HG02642 (cell line): ENCODE measurements at regions not wholly inside any gene's neighbourhood (a gene's known extent, or its start where the extent isn't known, plus 50 kb on each side); places are given as distances from the start of the nearest gene placed in this dataset.

Experiments
- ATAC-seq: cut with Tn5 transposase; IDR thresholded peaks from one replicate; pipeline ENCODE4 v1.9.1; 2021; ENCODE audit warnings: mild to moderate bottlenecking; ENCODE audit not compliant: unreplicated experiment, poor library complexity

DNA sequence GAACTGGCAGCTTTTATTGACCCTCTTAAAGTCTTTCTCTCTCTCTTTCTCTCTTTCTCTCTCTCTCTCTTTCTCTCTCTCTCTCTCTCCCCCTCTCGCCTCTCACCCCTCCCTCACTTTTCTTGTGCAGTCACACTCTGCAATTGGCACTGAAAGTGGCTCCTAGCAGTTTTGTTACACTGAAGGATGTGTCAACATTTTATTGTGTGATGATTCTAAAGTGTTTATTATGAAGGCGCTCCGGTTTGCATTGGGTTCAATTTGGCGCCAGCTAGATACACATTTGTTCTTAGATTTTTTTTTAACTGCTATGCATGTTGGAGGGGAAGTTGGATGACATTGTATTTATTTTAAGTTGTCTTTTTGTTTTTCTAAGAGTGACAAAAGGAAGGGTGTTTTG, 64.0 kb upstream of the CHRM3 start:
- no peak for ATAC-seq

DNA sequence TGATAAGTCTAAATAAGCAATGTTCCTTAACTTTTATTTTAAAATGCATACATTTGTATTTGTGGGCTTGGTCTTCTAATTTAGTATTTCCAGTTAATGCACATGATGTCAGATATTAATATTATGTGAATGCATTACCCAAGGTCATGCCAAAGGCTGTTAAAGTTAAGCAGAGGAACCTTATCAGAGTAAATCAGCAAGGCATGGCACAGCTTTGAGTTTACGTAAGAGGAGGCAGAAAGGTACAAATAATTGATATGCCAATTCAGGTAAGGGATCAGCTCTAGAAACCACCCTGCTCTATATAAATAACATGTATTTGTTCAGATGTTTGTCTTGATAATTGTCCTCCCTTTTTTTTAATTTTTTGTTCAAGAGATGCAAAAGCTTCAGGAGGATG, 64.5 kb upstream of the CHRM3 start:
- no peak for ATAC-seq

DNA sequence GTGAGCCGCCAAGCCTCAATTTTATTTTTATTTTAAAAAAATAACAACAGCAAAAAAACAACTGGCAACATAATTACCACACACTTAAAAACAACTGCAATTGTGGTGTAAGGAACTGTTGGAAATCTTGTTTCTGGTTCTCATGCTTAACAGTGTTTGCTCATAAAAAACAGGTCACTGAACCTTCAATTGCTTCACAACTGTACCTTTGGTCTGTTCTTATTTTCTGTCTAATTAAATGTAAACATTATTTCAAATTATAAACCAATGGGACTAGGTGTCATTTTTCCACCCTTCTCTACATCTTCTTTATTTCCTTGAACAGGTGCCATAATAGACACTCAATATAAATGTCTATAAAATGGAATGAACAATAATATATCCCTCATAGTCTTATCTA, 68.4 kb upstream of the CHRM3 start:
- no peak for ATAC-seq

DNA sequence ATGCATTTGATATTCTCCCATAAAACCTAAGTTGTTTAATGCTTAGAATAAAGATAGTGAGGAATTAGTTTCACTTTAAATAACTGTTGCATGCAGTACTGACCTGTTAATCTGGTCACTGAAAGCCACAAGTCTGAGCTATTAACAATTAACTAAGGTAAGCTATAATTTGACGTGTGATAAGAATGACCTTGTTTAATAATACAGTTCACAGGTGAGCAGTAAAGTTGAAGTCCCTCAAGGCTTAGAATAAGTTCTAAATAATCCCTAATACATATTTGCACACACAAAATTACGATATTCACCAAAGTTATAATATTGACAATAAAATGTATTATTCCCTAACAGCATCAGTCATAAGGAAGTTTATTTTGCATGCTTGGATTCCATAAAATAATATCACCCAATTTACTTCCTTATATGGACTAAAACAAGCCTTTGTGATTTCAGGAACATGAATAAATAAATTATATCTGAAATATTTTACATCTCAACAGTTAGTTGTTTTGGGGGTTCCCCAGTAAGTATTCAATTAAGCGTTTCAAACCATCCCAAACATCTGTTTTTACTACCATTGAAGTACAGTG, 70.6 kb upstream of the CHRM3 start:
- no peak for ATAC-seq

DNA sequence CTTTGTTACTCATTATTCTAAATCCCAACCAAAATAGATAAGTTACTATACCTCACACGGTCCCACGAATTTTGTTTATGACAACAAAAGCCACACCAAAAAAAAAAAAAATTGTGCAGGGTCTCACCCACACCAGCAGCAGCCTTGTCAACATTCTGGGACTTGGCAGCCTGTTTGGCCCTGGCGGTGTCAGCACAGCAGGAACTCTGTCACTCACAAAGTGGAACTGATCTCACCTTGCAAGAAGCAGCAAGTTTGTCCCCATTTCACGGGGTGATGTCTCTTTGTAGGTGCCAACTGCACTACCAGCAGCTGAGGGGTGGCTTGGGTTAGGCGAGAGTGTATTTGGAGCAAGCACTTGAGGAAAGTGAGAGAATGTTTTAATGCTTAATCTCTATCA, 75.0 kb upstream of the CHRM3 start:
- no peak for ATAC-seq

DNA sequence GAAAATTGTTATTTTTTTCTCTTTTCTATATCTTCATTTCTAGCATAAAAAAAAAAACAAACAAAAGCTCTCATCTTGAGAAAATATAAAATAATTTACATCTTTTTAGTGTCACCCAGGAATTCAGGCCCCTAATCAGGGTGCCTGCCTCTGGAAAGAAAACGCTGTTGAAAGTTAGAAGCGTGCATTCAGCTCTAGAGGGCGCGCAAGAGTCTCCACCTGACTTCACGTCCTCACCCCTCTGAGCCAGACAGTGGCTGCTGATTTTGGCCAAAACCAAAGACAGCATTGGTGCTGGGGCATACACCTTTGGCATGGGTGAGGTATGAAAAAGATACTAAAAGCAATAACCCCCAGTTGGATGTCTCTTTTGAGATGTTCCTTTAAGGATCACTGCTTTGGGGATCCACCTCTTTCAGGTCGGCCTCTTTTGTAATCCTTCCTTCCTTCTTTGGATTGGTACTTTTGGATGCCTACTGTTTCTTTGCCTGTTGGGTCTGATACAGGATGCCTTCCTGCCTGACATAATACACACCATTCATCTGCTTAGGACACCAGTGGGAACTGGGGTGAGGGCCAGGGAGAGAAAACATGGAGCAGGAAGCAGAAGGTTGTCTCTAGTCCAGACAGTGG, 77.6 kb upstream of the CHRM3 start:
- ATAC-seq: no peak

DNA sequence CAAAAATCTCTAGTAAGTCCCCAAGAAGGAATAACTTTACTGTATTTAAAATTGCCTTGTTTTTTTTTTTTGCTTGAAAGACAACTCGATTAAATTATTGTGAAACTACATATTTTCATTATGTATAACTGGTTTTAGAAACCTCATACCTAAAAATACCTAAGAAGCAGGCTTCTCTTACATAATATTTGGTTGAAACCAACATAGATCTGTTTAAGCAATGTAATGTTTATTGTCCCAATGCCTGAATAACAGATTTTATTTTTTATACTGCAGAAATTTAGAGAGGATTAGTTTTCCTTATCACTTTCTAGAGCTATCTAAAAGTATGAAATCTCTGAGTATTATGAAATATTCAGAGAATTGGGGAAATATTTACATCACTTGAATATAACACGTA, 78.5 kb upstream of the CHRM3 start:
- ATAC-seq: no peak

DNA sequence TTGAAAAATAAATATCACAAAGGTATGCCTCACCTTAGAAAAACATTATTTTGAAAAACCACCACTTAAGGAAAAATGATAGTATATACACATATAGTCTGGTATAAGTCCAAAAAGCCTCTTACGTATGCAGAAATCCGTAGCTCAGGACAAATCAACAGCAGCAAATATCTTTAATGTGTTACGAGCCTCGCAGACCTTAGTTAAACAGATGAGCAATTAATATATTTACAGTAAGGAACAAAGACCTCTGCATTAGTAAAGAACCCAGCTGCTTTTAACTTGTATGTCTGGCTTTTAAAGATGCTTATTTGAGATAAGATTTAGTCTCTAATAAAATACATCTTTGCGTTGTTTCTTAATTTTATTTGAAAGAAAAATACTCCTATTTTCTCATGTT, 79.9 kb upstream of the CHRM3 start:
- ATAC-seq: no peak

DNA sequence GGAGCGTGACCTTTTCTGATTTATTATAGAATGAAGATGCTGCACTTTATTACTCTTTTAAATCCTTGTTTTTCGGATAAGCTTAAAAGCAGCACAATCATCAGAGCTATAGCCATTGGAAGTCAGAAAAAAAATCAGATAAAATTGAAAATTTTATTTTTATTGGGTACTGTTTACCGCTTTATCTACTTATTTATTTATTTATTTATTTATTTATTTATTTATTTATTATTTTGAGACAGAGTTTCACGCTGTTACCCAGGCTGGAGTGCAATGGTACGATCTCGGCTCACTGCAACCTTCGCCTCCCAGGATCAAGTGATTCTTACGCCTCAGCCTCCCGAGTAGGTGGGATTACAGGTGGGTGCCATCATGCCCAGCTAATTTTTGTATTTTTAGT, 83.1 kb upstream of the CHRM3 start:
- no peak for ATAC-seq

DNA sequence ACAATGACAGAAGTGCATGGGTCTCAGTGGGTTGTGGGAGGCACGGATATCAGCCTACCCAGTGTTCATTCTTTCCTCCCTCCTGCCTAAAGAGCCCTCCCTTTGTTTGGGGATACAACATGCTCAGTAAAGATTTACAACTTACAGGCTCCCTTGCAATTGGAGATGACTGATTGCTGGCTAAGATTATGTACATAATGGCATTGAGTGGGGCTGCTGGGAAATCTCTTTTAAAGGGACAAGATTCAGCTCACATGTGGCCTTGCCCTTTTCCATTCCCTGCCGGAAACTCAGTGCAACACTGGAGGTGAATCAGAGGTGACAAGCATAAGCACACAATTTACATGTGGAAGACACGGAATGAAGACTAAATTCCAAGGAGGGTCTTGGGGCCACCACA, 83.7 kb upstream of the CHRM3 start:
- ATAC-seq: no peak

DNA sequence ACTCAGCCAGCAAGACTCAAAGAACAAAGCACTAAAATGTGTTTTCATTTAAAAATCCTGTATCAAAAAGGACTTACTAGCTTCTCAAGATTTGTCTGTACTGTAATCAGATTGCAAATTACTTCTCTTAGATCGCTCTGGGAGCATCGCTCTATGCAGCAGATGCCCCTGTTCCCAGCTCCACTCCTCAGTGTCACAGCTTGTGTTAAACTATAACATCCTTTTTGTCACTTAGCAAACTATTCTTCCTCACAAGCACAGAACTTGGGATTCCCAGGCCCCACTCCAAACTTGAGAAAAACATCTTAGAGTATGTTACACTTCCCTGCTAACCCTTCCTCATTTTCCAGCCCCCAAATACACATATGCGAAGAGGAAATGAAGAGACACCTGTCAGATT, 85.1 kb upstream of the CHRM3 start:
- ATAC-seq: no peak

DNA sequence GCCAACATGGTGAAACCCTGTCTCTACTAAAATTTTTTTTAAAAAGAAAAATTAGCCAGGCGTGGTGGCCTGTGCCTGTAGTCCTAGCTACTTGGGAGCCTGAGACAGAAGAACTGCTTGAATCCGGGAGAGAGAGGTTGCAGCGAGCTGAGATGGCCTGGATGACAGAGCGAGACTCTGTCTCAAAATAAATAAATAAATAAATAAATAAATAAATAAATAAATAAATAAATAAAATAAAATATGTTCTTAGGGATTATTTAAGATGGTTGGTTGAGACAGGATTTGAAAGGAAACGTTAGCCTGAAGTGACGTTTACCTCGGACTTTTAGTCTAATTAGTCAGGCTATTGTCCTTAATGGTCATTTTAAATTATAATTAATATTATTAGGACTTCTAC, 88.5 kb upstream of the CHRM3 start:
- ATAC-seq: no peak

DNA sequence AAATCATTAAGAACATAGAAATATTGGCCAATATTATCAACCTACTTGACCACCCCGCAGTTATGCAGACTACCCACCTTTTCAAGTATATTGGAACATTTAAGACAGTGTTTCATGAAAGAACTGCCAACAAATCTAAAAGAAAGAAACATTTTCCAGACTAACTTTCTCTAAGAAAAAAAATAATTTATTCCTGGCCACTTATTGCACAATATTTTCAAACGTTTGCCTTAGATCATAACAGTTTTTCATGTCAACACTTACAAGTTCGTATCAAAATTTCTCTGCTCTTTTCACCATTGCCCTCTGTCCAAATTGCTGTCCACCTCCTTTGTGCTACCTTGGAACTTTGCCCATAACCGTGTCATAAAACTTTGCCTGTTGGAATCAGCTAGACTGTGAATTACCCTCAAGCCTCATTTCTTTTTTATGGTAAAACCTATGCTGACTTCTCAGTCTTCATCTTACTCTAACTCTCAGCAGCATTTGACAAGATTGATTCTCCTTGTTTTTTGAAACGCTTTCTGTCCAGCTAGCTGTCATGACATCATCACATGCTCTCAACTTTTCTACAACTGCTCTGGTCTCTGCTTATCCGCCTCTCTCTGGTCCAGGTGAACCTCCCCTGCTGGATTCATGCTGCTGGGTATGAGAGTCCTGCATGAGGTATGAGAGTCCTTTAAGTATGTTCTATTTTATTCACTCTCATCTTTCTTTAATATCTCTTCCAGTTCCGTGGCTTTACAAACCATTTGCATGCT, 92.8 kb upstream of the CHRM3 start:
- ATAC-seq: no peak

DNA sequence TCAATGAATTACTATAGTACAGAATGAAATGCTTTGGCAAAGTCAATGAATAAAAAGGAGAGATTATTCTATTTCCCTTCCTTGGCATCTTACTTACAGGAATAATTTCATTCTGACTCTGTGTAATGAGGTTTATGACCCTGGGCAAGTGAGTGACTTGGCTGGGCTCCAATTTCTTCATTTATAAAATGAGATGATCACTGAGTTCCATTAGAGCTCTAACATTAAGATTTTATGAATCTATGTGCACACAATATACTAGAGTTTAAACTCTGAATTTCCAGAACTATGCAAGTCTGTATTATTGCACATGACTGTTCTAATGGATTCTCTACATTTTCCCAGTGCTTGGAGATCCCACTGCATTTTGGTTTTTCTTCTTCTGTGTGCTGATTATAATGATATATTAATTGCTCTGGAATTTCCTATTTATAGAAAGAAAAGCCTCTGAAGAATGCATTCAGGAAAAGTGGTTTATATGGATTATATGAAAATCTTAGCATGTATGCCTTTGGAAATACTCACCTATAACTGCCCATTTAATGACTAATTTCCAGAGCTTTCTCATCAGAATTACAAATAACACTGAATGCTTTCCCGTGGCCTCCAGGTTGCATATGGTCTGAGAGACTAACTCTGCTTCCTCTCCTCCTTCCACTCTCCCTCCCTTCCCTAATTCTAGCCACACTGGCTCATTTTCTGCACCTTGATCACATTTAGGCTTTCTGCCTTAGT, 97.4 kb upstream of the CHRM3 start:
- ATAC-seq: no peak

DNA sequence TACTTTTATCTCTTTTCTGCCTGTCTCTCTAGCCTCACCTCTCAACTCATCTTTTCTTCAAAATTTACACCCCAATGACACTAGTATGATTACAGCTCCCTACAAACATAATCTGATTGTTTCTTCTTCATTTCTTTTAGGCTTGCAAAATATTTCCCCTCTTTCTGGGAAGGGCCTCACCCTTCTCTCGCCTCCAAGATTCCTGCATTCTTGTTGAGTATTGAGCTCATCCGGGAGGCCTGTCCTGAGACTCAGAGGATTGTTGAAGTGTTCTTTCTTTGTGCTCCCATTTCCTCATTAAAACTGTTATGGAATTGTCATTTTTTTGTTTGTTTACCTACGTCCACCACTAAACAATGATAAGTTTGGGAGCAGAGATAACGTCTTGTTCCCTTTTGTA, 99.1 kb upstream of the CHRM3 start:
- ATAC-seq: no peak

DNA sequence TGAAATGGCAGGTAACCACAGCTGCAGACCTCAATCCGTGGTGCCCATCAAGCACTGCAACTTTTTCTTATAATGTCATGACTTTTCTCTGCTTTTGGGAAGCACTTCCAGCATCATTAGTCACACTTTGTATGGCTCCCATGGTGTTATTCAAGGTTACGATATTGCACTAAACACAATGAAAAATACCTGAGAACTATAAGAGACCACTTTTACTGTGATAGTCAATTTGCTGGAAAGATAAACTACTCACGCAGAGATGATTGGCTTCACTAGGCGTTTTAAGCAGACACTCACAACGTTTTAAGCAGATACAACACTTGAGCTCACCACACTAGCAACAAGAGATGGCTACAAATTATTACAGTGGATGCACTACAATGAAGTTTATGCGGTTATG, 103.2 kb upstream of the CHRM3 start:
- ATAC-seq: no peak

DNA sequence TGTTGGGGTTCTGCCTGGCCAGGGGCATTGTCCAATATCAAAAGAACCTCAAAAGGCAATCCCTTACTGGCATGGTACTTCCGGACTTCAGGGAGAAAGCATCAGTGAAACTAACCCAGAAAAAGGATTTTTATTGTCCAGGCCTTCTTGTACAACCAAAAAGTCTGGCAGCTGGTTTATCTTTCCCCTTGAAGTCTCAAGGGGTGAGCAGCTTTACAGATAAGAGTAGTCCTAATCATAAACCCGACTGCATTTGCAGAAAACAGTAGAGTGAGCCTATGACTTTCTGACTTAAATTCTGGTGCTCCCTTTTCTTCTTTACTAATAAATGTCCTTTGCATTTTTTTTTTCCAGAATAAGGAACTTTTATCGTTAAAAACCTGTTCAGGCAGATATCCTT, 104.0 kb upstream of the CHRM3 start:
- no peak for ATAC-seq

DNA sequence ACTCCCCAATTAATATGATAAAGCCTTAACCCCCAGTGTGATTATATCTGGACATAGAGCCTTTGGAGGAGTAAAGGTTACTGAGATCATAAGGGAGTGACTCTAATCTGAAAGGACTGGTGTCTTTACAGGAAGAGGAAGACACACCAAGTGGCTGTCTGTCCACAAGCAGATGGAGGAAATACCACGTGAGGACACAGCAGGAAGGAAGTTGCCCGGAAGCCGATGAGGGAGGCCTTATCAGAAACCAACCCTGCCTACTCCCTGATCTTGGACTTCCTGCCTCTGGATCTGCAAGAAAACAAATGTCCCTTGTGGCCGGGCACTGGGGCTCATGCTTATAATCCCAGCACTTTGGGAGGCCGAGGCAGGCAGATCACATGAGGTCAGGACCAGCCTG, 110.3 kb upstream of the CHRM3 start:
- ATAC-seq: no peak

DNA sequence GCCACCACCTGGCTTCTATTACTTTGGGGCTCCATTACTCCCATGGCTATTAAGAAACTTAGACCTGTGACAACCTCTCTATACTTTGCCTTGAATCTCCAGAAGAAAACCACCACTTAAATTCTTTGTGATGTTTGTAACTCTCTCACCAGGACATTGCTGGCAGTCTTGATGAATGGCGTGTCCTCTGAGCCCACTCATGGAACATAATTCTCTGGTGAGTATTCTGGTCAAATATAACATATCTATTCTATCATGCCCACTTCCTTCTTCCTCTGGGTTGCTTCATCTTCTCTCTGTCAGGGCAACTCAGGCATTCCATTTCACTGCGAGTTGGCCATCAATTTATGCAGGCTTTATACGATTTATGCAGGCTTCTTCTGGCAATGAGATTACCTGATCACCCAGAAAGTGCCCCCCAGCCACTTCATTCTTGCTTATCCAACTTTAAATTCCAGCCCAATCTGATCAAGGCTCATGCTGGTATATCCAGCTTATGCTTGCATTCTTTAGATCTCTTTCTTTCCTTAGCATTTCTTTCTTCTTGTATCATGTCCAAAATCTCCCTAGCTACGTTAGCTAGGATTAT, 112.0 kb upstream of the CHRM3 start:
- no peak for ATAC-seq

DNA sequence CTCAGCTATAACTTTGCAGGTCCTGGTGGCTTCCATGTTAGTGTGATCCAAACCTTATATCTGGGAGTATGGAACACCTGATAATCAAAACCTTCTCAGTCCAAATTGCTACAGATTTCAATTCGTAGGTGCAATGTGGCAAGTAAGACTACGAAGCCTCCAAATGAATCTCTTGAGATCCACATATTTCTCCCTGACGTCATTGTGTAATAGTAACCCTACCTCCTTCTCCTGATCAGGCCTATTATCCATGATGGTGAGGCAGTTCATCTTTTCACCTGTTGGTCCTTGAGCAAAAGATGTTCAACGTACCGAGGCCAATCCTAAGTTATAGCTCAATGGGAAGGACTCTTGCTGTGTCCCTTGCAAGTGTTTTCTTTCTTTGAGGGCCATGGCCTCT, 115.9 kb upstream of the CHRM3 start:
- ATAC-seq: no peak

DNA sequence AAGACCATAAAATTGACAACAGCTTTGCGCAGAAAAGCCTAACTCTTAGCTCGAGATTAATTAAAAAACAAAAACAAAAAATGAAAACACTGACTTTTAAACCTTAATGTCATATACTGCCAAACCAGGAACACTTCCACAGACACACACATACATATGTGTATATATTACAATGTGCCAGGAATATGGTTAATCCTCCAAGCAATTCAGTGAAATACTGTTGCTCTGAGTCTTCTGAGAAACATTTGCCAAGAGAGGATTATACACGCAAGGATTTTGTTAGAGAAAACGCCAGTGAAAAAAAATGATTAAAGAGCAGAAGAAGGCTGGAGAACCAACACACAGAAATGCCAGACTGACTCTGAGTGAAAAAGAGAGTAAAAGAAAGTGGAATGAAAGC, 116.7 kb upstream of the CHRM3 start:
- ATAC-seq: no peak
